IMR-90 (cell line): ENCODE measurements at regions not wholly inside any gene's neighbourhood (a gene's known extent, or its start where the extent isn't known, plus 50 kb on each side); places are given as distances from the start of the nearest gene placed in this dataset.

Experiments used
- ATAC-seq: fragments of 200-7000 bp; cut with Tn5 transposase; 2 replicates; pipeline ENCODE4 v1.9.1; 2020; ENCODE audit warnings: low read depth, mild to moderate bottlenecking, moderate library complexity
- BruUV-seq: library from RNA; stranded (reverse); fragments of 400-500 nt; replicated peaks from 2 replicates; lab custom pipeline; 2021; lab: Mats Ljungman, UMichigan
- CTCF ChIA-PET: fragments of 300-600 bp; formaldehyde crosslinking; extraction: SDS; loops from one replicate; lab custom pipeline; 2021; ENCODE audit warnings: antibody characterized with exemption; lab: Yijun Ruan, JAX
- POLR2A ChIA-PET: fragments of 300-600 bp; sonication (Branson Sonifier 250); formaldehyde crosslinking; loops from one replicate; lab custom pipeline; 2022; ENCODE audit warnings: antibody characterized with exemption; ENCODE audit not compliant: unreplicated experiment; lab: Charles Lee
- DNase-seq: peaks from one replicate; pipeline ENCODE4 v3.0.0; 2013
- H2AFZ ChIP-seq: replicated peaks from 2 replicates; pipeline ENCODE3; 2013; ENCODE audit warnings: low read length, mild to moderate bottlenecking; ENCODE audit not compliant: poor library complexity
- H2AK5ac ChIP-seq: 2 replicates; pipeline ENCODE4 v1.6.1; 2013; ENCODE audit warnings: low read depth, low read length, inconsistent platforms
- H2AK9ac ChIP-seq: replicated peaks from 2 replicates; pipeline ENCODE3; 2013; ENCODE audit warnings: mild to moderate bottlenecking, low read depth, low read length, moderate library complexity; ENCODE audit not compliant: poor library complexity
- H2BK120ac ChIP-seq: 2 replicates; pipeline ENCODE4 v1.6.1; 2013; ENCODE audit warnings: low read depth, low read length, inconsistent platforms
- H2BK15ac ChIP-seq: 3 replicates; pipeline ENCODE4 v1.6.1; 2013; ENCODE audit warnings: low read depth, low read length, inconsistent platforms
- H2BK20ac ChIP-seq: 2 replicates; pipeline ENCODE4 v1.6.1; 2013; ENCODE audit warnings: low read depth, mild to moderate bottlenecking, inconsistent platforms, low read length, moderate library complexity
- H2BK5ac ChIP-seq: 2 replicates; pipeline ENCODE4 v1.6.1; 2013; ENCODE audit warnings: mild to moderate bottlenecking, low read depth, low read length, inconsistent platforms; ENCODE audit not compliant: poor library complexity, severe bottlenecking
- H3K14ac ChIP-seq: replicated peaks from 2 replicates; pipeline ENCODE4 v1.6.1; 2013; ENCODE audit warnings: low read depth, low read length, inconsistent platforms
- H3K18ac ChIP-seq: 2 replicates; pipeline ENCODE4 v1.6.1; 2013; ENCODE audit warnings: low read depth, low read length, control low read depth
- H3K23ac ChIP-seq: 2 replicates; pipeline ENCODE4 v1.6.1; 2013; ENCODE audit warnings: low read depth, low read length, inconsistent platforms
- H3K27ac ChIP-seq: 2 replicates; pipeline ENCODE4 v1.5.1; 2013; ENCODE audit warnings: mild to moderate bottlenecking, control low read depth, low read length; ENCODE audit not compliant: insufficient read depth
- H3K27me3 ChIP-seq: 2 replicates; pipeline ENCODE4 v1.6.1; 2013; ENCODE audit warnings: low read length; ENCODE audit not compliant: control insufficient read depth, insufficient read depth
- H3K36me3 ChIP-seq: 2 replicates; pipeline ENCODE4 v1.6.1; 2013; ENCODE audit warnings: low read length, mixed read lengths; ENCODE audit not compliant: control insufficient read depth, insufficient read depth
- H3K4ac ChIP-seq: 2 replicates; pipeline ENCODE4 v1.6.1; 2013; ENCODE audit warnings: low read depth, low read length, inconsistent platforms
- H3K4me1 ChIP-seq: 2 replicates; pipeline ENCODE4 v1.6.1; 2013; ENCODE audit warnings: low read length, mixed read lengths; ENCODE audit not compliant: control insufficient read depth, insufficient read depth
- H3K4me2 ChIP-seq: 2 replicates; pipeline ENCODE4 v1.6.1; 2013; ENCODE audit warnings: low read depth, mild to moderate bottlenecking, control low read depth, low read length, moderate library complexity
- H3K4me3 ChIP-seq: 2 replicates; pipeline ENCODE4 v1.5.1; 2013; ENCODE audit warnings: low read depth, mild to moderate bottlenecking, control low read depth, low read length, moderate library complexity; ENCODE audit not compliant: insufficient read depth
- H3K56ac ChIP-seq: 2 replicates; pipeline ENCODE4 v1.6.1; 2013; ENCODE audit warnings: low read length, inconsistent platforms; ENCODE audit not compliant: insufficient read depth; ENCODE audit errors: extremely low read depth
- H3K79me1 ChIP-seq, 2 experiments: 2 replicates each; pipeline ENCODE4 v1.6.1; 2013; ENCODE audit warnings: low read length in 2 of 2, inconsistent platforms in 1 of 2, low read depth in 1 of 2
- H3K9ac ChIP-seq: 2 replicates; pipeline ENCODE4 v1.6.1; 2013; ENCODE audit warnings: low read depth, low read length, control low read depth
- H3K9me1 ChIP-seq: 2 replicates; pipeline ENCODE4 v1.6.1; 2013; ENCODE audit warnings: low read length, inconsistent platforms; ENCODE audit not compliant: insufficient read depth
- H3K9me3 ChIP-seq: 2 replicates; pipeline ENCODE4 v1.6.1; 2013; ENCODE audit warnings: low read length; ENCODE audit not compliant: control insufficient read depth, insufficient read depth
- H4K20me1 ChIP-seq: 2 replicates; pipeline ENCODE4 v1.6.1; 2013; ENCODE audit warnings: low read length, inconsistent platforms; ENCODE audit not compliant: insufficient read depth
- H4K5ac ChIP-seq: 2 replicates; pipeline ENCODE4 v1.6.1; 2013; ENCODE audit warnings: mild to moderate bottlenecking, low read depth, low read length, control low read depth
- H4K8ac ChIP-seq, 2 experiments: 2 replicates each; pipeline ENCODE4 v1.6.1; 2013; ENCODE audit warnings: low read depth in 2 of 2, low read length in 2 of 2, control low read depth in 1 of 2, inconsistent platforms in 1 of 2
- H4K91ac ChIP-seq: 2 replicates; pipeline ENCODE4 v1.6.1; 2013; ENCODE audit warnings: low read depth, low read length, inconsistent platforms; ENCODE audit not compliant: insufficient read depth
- BHLHE40 ChIP-seq: fragments of 150-350 bp; IDR thresholded peaks from 2 replicates; pipeline ENCODE4 v1.6.1; 2016; ENCODE audit warnings: mild to moderate bottlenecking, low read depth, low read length
- CEBPB ChIP-seq: IDR thresholded peaks from 2 replicates; pipeline ENCODE4 v1.6.1; 2012; ENCODE audit warnings: low read depth, low read length, improper control_type of control experiment
- CHD1 ChIP-seq: IDR thresholded peaks from 2 replicates; pipeline ENCODE4 v1.6.1; 2012; ENCODE audit warnings: low read depth, low read length, improper control_type of control experiment
- CTCF ChIP-seq: conservative IDR thresholded peaks from 2 replicates; pipeline ENCODE4 v1.5.1; 2012; ENCODE audit warnings: mild to moderate bottlenecking, low read depth, low read length, improper control_type of control experiment
- ELK1 ChIP-seq: fragments of 150-350 bp; IDR thresholded peaks from 2 replicates; pipeline ENCODE4 v1.6.1; 2016; ENCODE audit warnings: low read depth, mild to moderate bottlenecking, low read length, moderate library complexity, borderline replicate concordance
- FOS ChIP-seq: fragments of 150-350 bp; IDR thresholded peaks from 2 replicates; pipeline ENCODE4 v1.6.1; 2016; ENCODE audit warnings: low read depth, low read length
- MAFK ChIP-seq: IDR thresholded peaks from 2 replicates; pipeline ENCODE4 v1.6.1; 2012; ENCODE audit warnings: low read depth, low read length, improper control_type of control experiment
- MAZ ChIP-seq: IDR thresholded peaks from 2 replicates; pipeline ENCODE4 v1.6.1; 2012; ENCODE audit warnings: low read depth, mild to moderate bottlenecking, low read length, improper control_type of control experiment, moderate library complexity, borderline replicate concordance
- MXI1 ChIP-seq: IDR thresholded peaks from 2 replicates; pipeline ENCODE4 v1.6.1; 2012; ENCODE audit warnings: low read depth, mild to moderate bottlenecking, low read length, moderate library complexity, borderline replicate concordance
- NFE2L2 ChIP-seq: fragments of 150-350 bp; IDR thresholded peaks from 2 replicates; pipeline ENCODE4 v1.6.1; 2016; ENCODE audit warnings: low read depth, mild to moderate bottlenecking, low read length
- POLR2A ChIP-seq: IDR thresholded peaks from 2 replicates; pipeline ENCODE4 v1.6.1; 2012; ENCODE audit warnings: mild to moderate bottlenecking, low read depth, low read length
- RAD21 ChIP-seq: IDR thresholded peaks from 2 replicates; pipeline ENCODE4 v1.6.1; 2012; ENCODE audit warnings: low read length, improper control_type of control experiment
- RCOR1 ChIP-seq: IDR thresholded peaks from 2 replicates; pipeline ENCODE4 v1.6.1; 2012; ENCODE audit warnings: mild to moderate bottlenecking, low read length, improper control_type of control experiment; ENCODE audit not compliant: insufficient replicate concordance
- RFX5 ChIP-seq: IDR thresholded peaks from 2 replicates; pipeline ENCODE4 v1.8.0; 2012; ENCODE audit warnings: low read depth, mild to moderate bottlenecking, low read length, moderate library complexity
- SMC3 ChIP-seq: fragments of 150-350 bp; IDR thresholded peaks from 2 replicates; pipeline ENCODE4 v1.6.1; 2016; ENCODE audit warnings: low read depth, mild to moderate bottlenecking, antibody characterized with exemption, low read length, moderate library complexity
- USF2 ChIP-seq: fragments of 150-350 bp; IDR thresholded peaks from 2 replicates; pipeline ENCODE4 v1.6.1; 2017; ENCODE audit warnings: mild to moderate bottlenecking, antibody characterized with exemption, low read length, low read depth
- WGBS, 2 experiments: methylation state at CpG; one replicate each; pipeline versions ENCODE4 v1.1.5 to v1.1.7; 2013; ENCODE audit warnings: missing lambda C conversion rate in 2 of 2; ENCODE audit not compliant: insufficient read length in 1 of 2; ENCODE audit errors: extremely low coverage in 2 of 2; 5-methylcytosine and 5-hydroxymethylcytosine counted together
- dilution Hi-C: fragments of 300-500 bp; cut with HindIII; formaldehyde crosslinking; loops from one replicate; pipeline ENCODE4 v1.14.3; 2018; ENCODE audit warnings: low sequenced_read_pairs; ENCODE audit not compliant: unreplicated experiment
- in situ Hi-C: fragments of 300-500 bp; cut with MboI; formaldehyde crosslinking; loops from 3 replicates; pipeline ENCODE4 v1.14.3; 2019; ENCODE audit warnings: low sequenced_read_pairs, inconsistent platforms, mixed read lengths
- intact Hi-C: fragments of 100-400 bp; cut with micrococcal nuclease; formaldehyde crosslinking; loops from 2 replicates; pipeline ENCODE4 v1.10.0; 2022

- Histone ChIP-seq H3K9ac (no peak overlapping the region), H2BK5ac (no peak overlapping the region), H2AK9ac (no peak overlapping the region), H3K4me3 (no peak overlapping the region), H3K4me1 (no peaks in the 10 kb centered on the region), H2BK20ac (no peak overlapping the region), H3K9me1 (no peaks in the 10 kb centered on the region), H4K5ac (no peak overlapping the region), H4K20me1 (no peaks in the 10 kb centered on the region), H3K36me3 (no peaks in the 10 kb centered on the region), H2BK120ac (no peak overlapping the region), H3K27ac (no peak overlapping the region), H3K23ac (no peak overlapping the region), H4K91ac (no peak overlapping the region), H3K4me2 (no peak overlapping the region), H3K4ac (no peak overlapping the region), H3K18ac (no peak overlapping the region), H3K9me3 (no peaks in the 10 kb centered on the region), H2BK15ac (no peak overlapping the region), H2AK5ac (no peak overlapping the region), H3K14ac (no peak overlapping the region), H2AFZ (no peak overlapping the region), H3K56ac (no peak overlapping the region), H4K8ac (no peak overlapping the region), H3K27me3 (peaks cover 36% of the 10 kb centered on the region), H3K79me1 (no peaks in the 10 kb centered on the region)
- ChIA-PET CTCF (no interaction called here), POLR2A (no interaction called here)
- TF ChIP-seq RAD21: no peak
- no peak for TF ChIP-seq CTCF
- no peak for TF ChIP-seq MXI1
- no peak for TF ChIP-seq NFE2L2
- no peak for TF ChIP-seq CHD1
- no peak for TF ChIP-seq CEBPB
- no peak for TF ChIP-seq BHLHE40
- no peak for TF ChIP-seq RFX5
- no peak for TF ChIP-seq RCOR1
- no peak for TF ChIP-seq USF2
- TF ChIP-seq MAZ: no peak
- no peak for TF ChIP-seq SMC3
- TF ChIP-seq POLR2A: no peak
- no peak for TF ChIP-seq ELK1
- no peak for TF ChIP-seq FOS
- TF ChIP-seq MAFK: no peak
- dilution Hi-C loops: no loop called here
- in situ Hi-C loops: no loop called here
- ATAC-seq (no peak), DNase-seq (no peak)
- intact Hi-C loops: no loop called here
- WGBS, 2 experiments: no CpG with 5 or more reads among the region's 23 CpGs
- no TSS peak for BruUV-seq
Observed at GRCh38 chr17:79261355-79262072, 186.9 kb downstream of the ENGASE start.
